ENCODE measurements at regions not wholly inside any gene's neighbourhood (a gene's known extent, or its start where the extent isn't known, plus 50 kb on each side); places are given as distances from the start of the nearest gene placed in this dataset.

DNA sequence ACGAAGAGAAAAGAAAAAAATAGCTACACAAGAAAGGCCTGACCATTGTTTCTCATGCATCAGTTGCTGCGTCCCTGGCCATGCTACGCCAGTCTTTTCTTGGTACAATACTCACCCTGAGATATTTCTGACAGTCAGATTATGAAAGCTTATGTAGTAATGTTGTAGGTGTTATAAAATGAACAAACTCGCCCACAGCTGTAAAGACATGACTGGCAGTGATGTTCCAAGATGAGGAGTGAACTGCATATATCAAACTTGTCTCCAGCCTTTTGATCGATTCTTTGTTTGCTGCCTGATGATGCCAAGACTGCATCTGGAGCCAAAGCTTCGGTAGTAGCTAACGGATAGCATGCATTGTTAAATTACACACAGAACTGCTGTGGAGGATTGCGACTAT is 822.7 kb downstream of the TUSC7 start:
- TF ChIP-seq EP300 (IDR thresholded peaks at IDR 0.05) = no peak
- TF ChIP-seq POLR2A (IDR thresholded peaks at IDR 0.05) = no peak
- TF ChIP-seq, protein P1, sequence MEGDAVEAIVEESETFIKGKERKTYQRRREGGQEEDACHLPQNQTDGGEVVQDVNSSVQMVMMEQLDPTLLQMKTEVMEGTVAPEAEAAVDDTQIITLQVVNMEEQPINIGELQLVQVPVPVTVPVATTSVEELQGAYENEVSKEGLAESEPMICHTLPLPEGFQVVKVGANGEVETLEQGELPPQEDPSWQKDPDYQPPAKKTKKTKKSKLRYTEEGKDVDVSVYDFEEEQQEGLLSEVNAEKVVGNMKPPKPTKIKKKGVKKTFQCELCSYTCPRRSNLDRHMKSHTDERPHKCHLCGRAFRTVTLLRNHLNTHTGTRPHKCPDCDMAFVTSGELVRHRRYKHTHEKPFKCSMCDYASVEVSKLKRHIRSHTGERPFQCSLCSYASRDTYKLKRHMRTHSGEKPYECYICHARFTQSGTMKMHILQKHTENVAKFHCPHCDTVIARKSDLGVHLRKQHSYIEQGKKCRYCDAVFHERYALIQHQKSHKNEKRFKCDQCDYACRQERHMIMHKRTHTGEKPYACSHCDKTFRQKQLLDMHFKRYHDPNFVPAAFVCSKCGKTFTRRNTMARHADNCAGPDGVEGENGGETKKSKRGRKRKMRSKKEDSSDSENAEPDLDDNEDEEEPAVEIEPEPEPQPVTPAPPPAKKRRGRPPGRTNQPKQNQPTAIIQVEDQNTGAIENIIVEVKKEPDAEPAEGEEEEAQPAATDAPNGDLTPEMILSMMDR (IDR thresholded peaks at IDR 0.05) = no peak
- no peak for TF ChIP-seq POLR2AphosphoS5 (IDR thresholded peaks at IDR 0.05)
- H3K27me3 ChIP-seq = no peaks in the 10 kb centered on the region
- no peaks in the 10 kb centered on the region for H3K36me3 ChIP-seq
- no peak for ATAC-seq
- H3K27ac ChIP-seq = no peak overlapping the region
- peaks cover 0 to 6% (median 0%) of the 10 kb centered on the region in 3 donors for H3K4me1 ChIP-seq
- no peak overlapping the region for H3K4me3 ChIP-seq
- 66 to 80% methylated on average over 7 to 8 of the region's 8 CpGs for WGBS, 2 donors (ENCODE audit: low coverage in 1 of 2)
- H3K9me3 ChIP-seq = no peaks in the 10 kb centered on the region

DNA sequence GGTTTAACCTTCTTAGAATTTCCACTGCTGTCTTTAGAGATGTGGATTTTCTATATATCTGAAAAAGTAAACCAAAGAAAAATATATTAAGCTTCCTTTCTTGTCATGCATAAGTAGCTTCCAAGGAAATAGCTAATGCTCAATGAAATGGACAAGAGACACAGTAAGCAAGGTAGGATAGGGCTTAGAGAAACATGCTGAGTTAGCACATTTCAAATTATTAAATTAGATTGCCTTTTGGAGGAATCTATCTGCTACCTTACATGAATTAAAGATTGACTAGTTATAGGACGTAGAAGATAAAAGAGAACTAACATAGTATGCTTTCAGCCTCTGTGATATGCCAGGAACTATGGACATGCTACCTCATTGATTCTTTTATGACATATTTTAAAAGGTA is 824.6 kb downstream of the TUSC7 start:
- Histone ChIP-seq H3K27me3 (no peaks in the 10 kb centered on the region), H3K27ac (no peak overlapping the region), H3K4me3 (no peak overlapping the region), H3K36me3 (no peaks in the 10 kb centered on the region), H3K9me3 (no peaks in the 10 kb centered on the region), H3K4me1 (peaks cover 0 to 6% (median 0%) of the 10 kb centered on the region in 3 donors)
- WGBS, 2 donors (ENCODE audit: low coverage in 1 of 2) = 86 to 93% methylated on average over 1 of the region's 1 CpG
- ATAC-seq = no peak
- TF ChIP-seq, protein P1 (IDR thresholded peaks at IDR 0.05) = no peak
- no peak for TF ChIP-seq POLR2AphosphoS5 (IDR thresholded peaks at IDR 0.05)
- no peak for TF ChIP-seq EP300 (IDR thresholded peaks at IDR 0.05)
- no peak for TF ChIP-seq POLR2A (IDR thresholded peaks at IDR 0.05)

DNA sequence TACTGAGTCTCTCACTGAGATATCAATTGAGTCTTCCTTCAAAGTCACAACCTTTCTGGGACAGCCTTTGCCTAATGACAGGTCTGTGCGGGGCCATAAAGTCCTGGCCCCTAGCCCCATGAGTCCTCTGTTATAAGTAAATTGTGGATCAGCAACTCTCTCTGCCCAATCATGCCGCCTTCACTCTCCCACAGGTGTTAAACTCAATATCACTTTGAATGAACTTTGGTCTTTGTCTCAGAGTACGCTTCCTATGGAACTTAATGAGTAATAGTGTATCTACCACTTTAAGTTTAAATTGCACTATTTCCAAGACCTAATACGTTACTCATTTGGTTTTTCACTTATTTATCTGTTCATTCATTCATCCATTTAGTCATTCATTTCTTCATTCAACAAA is 826.4 kb downstream of the TUSC7 start:
- TF ChIP-seq POLR2AphosphoS5 (IDR thresholded peaks at IDR 0.05) (no peak), EP300 (IDR thresholded peaks at IDR 0.05) (no peak), POLR2A (IDR thresholded peaks at IDR 0.05) (no peak)
- TF ChIP-seq, protein P1 (IDR thresholded peaks at IDR 0.05) = no peak
- H3K9me3 ChIP-seq = no peaks in the 10 kb centered on the region
- ATAC-seq = no peak

DNA sequence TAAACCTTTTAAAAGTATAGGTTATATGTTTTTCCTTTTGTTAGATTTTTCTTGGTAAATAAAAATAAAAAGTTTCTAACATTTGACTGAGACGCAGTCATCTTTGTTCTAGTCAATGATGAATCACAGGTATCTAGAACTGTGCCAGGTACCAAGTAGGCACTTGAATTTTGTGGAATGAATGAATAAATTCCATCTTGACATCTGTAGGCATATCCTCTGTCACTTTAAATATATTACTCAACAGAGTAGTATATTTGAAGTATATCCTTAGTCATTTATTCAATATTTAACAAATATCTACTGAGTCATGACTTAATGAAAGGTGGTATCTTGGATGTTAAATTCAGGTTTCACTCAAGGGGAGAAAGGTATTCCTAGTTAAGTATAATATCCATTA is 828.4 kb downstream of the TUSC7 start:
- Histone ChIP-seq H3K9me3 (no peaks in the 10 kb centered on the region), H3K36me3 (no peaks in the 10 kb centered on the region), H3K27me3 (no peaks in the 10 kb centered on the region), H3K4me3 (no peak overlapping the region), H3K27ac (no peak overlapping the region), H3K4me1 (no peaks in the 10 kb centered on the region)
- 90 to 94% methylated on average over 1 of the region's 1 CpG for WGBS, 2 donors (ENCODE audit: low coverage in 1 of 2)
- TF ChIP-seq EP300 (IDR thresholded peaks at IDR 0.05) (no peak), POLR2A (IDR thresholded peaks at IDR 0.05) (no peak), POLR2AphosphoS5 (IDR thresholded peaks at IDR 0.05) (no peak)
- TF ChIP-seq, protein P1 (IDR thresholded peaks at IDR 0.05) = no peak
- no peak for ATAC-seq

More for the DNA sequence above, 826.4 kb downstream of the TUSC7 start:
- H3K27me3 ChIP-seq = no peaks in the 10 kb centered on the region
- no peaks in the 10 kb centered on the region for H3K36me3 ChIP-seq
- H3K4me3 ChIP-seq = no peak overlapping the region
- no peak overlapping the region for H3K27ac ChIP-seq
- WGBS, 2 donors (ENCODE audit: low coverage in 1 of 2) = 90 to 98% methylated on average over 3 to 4 of the region's 4 CpGs
- H3K4me1 ChIP-seq = peaks cover 0 to 6% (median 0%) of the 10 kb centered on the region in 3 donors

DNA sequence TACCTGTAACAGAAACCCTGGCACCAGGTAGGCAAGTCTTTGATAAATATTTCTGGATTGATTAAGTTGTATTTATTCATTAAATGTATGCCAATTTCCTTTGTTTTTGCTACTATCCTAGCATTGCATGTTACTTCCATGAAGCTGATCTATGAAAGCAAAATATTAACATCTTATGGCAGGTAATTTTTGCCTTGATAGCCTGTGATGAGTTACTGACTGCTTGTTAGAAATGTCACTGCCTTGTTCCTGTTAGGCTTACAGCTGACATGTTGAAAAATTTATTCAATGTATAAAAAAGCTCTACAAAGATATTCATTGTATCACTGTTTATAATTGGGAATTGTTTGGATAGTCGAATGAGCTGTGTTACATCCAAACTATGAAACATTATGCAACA is 830.1 kb downstream of the TUSC7 start:
- Histone ChIP-seq H3K9me3 (no peaks in the 10 kb centered on the region), H3K27ac (no peak overlapping the region), H3K4me3 (no peak overlapping the region), H3K27me3 (no peaks in the 10 kb centered on the region), H3K36me3 (no peaks in the 10 kb centered on the region), H3K4me1 (no peaks in the 10 kb centered on the region)
- no peak for TF ChIP-seq EP300 (IDR thresholded peaks at IDR 0.05)
- no peak for TF ChIP-seq POLR2A (IDR thresholded peaks at IDR 0.05)
- TF ChIP-seq POLR2AphosphoS5 (IDR thresholded peaks at IDR 0.05) = no peak
- TF ChIP-seq, protein P1 (IDR thresholded peaks at IDR 0.05) = no peak
- 45 to 57% methylated on average over 1 of the region's 1 CpG for WGBS, 2 donors (ENCODE audit: low coverage in 1 of 2)
- ATAC-seq = no peak
